Astrocyte (in vitro differentiated cells and primary cell): ENCODE measurements at regions not wholly inside any gene's neighbourhood (a gene's known extent, or its start where the extent isn't known, plus 50 kb on each side); places are given as distances from the start of the nearest gene placed in this dataset.

ENCODE experiments used
- DNase-seq: peaks from one replicate; pipeline ENCODE4 v3.0.0-alpha.2; 2010; ENCODE audit warnings: low read depth
- FAIRE-seq: peaks from 2 replicates; lab custom pipeline; 2011; peaks lifted over from hg19 to GRCh38; lab: Jason Lieb, UNC
- H2AFZ ChIP-seq: 2 replicates; pipeline ENCODE4 v1.6.0; 2012; ENCODE audit warnings: low read depth, low read length, inconsistent platforms
- H3K27ac ChIP-seq: 2 replicates; pipeline ENCODE4 v1.5.1; 2011; ENCODE audit warnings: low read depth, low read length, inconsistent platforms
- H3K27me3 ChIP-seq: 2 replicates; pipeline ENCODE4 v1.6.0; 2011; ENCODE audit warnings: low read length, inconsistent platforms; ENCODE audit not compliant: insufficient read depth
- H3K36me3 ChIP-seq: 2 replicates; pipeline ENCODE4 v1.5.1; 2011; ENCODE audit warnings: low read length, inconsistent platforms; ENCODE audit not compliant: insufficient read depth
- H3K4me1 ChIP-seq: 2 replicates; pipeline ENCODE4 v1.5.1; 2011; ENCODE audit warnings: low read length, inconsistent platforms; ENCODE audit not compliant: insufficient read depth
- H3K4me2 ChIP-seq: 2 replicates; pipeline ENCODE4 v1.6.0; 2012; ENCODE audit warnings: low read length, inconsistent platforms
- H3K4me3 ChIP-seq: 2 replicates; pipeline ENCODE4 v1.5.1; 2011; ENCODE audit warnings: low read depth, mild to moderate bottlenecking, low read length, inconsistent platforms; ENCODE audit not compliant: insufficient read depth
- H3K79me2 ChIP-seq: 2 replicates; pipeline ENCODE4 v1.6.0; 2012; ENCODE audit warnings: mild to moderate bottlenecking, low read length, inconsistent platforms; ENCODE audit not compliant: insufficient read depth
- H3K9ac ChIP-seq: 2 replicates; pipeline ENCODE4 v1.6.0; 2012; ENCODE audit warnings: mild to moderate bottlenecking, low read length, inconsistent platforms
- H3K9me3 ChIP-seq: 2 replicates; pipeline ENCODE4 v1.5.1; 2012; ENCODE audit warnings: low read depth, mild to moderate bottlenecking, low read length, inconsistent platforms; ENCODE audit not compliant: insufficient read depth
- H4K20me1 ChIP-seq: 2 replicates; pipeline ENCODE4 v1.6.0; 2012; ENCODE audit warnings: low read length, inconsistent platforms; ENCODE audit not compliant: insufficient read depth
- H3K27ac Mint-ChIP-seq: one replicate; pipeline ENCODE4 v1.8.0; 2021; ENCODE audit warnings: mild to moderate bottlenecking, mixed read lengths; ENCODE audit not compliant: unreplicated experiment
- H3K27me3 Mint-ChIP-seq: one replicate; pipeline ENCODE4 v1.8.0; 2021; ENCODE audit warnings: low read depth, mixed read lengths; ENCODE audit not compliant: unreplicated experiment
- H3K36me3 Mint-ChIP-seq: one replicate; pipeline ENCODE4 v1.8.0; 2021; ENCODE audit warnings: low read depth, mixed read lengths; ENCODE audit not compliant: unreplicated experiment
- H3K4me1 Mint-ChIP-seq: one replicate; pipeline ENCODE4 v1.8.0; 2021; ENCODE audit warnings: low read depth, mixed read lengths; ENCODE audit not compliant: unreplicated experiment
- H3K4me3 Mint-ChIP-seq: one replicate; pipeline ENCODE4 v1.8.0; 2021; ENCODE audit warnings: mild to moderate bottlenecking, moderate library complexity, mixed read lengths; ENCODE audit not compliant: unreplicated experiment
- H3K9me3 Mint-ChIP-seq: one replicate; pipeline ENCODE4 v1.8.0; 2021; ENCODE audit warnings: mild to moderate bottlenecking, mixed read lengths; ENCODE audit not compliant: unreplicated experiment
- CTCF ChIP-seq: IDR thresholded peaks from 2 replicates; pipeline ENCODE4 v1.5.1; 2011; ENCODE audit warnings: low read depth, mild to moderate bottlenecking, inconsistent platforms, low read length, moderate library complexity; ENCODE audit not compliant: insufficient read depth
- EZH2 ChIP-seq: IDR thresholded peaks from 2 replicates; pipeline ENCODE4 v1.6.1; 2012; ENCODE audit warnings: mild to moderate bottlenecking, low read length, inconsistent platforms; ENCODE audit not compliant: insufficient read depth

DNA sequence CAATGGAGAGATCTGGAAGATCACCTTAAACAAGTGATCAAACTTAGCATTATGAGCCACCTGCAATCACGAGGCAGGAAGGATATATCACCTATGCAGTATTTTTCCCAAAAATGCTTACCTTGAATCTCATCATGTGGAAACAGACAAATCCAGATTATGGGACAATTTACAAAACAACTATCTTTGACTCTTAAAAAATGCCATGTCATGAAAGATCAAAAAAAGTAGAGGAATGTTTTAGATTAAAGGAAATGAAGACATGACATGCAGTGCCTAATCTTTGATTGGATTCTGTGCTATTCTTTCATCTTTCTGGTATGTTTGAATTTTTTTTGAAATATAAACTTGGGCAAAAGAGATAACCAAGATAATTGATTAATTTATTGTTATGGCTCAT lies 95.9 kb downstream of the KPNA2 start:
- Histone ChIP-seq H3K27ac (no peak overlapping the region), H3K79me2 (no peaks in the 10 kb centered on the region), H3K4me2 (no peak overlapping the region), H2AFZ (no peak overlapping the region), H3K9me3 (no peaks in the 10 kb centered on the region), H3K27me3 (no peaks in the 10 kb centered on the region), H3K9ac (no peak overlapping the region), H3K36me3 (no peaks in the 10 kb centered on the region), H3K4me1 (no peaks in the 10 kb centered on the region), H4K20me1 (no peaks in the 10 kb centered on the region), H3K4me3 (no peak overlapping the region)
- no peak for DNase-seq
- H3K9me3 Mint-ChIP-seq = no peaks in the 10 kb centered on the region
- FAIRE-seq = no peak
- no peak overlapping the region for H3K4me3 Mint-ChIP-seq
- no peak overlapping the region for H3K27ac Mint-ChIP-seq
- no peaks in the 10 kb centered on the region for H3K27me3 Mint-ChIP-seq
- no peaks in the 10 kb centered on the region for H3K4me1 Mint-ChIP-seq
- no peak for TF ChIP-seq EZH2
- TF ChIP-seq CTCF = no peak
- peaks cover 31% of the 10 kb centered on the region for H3K36me3 Mint-ChIP-seq

DNA sequence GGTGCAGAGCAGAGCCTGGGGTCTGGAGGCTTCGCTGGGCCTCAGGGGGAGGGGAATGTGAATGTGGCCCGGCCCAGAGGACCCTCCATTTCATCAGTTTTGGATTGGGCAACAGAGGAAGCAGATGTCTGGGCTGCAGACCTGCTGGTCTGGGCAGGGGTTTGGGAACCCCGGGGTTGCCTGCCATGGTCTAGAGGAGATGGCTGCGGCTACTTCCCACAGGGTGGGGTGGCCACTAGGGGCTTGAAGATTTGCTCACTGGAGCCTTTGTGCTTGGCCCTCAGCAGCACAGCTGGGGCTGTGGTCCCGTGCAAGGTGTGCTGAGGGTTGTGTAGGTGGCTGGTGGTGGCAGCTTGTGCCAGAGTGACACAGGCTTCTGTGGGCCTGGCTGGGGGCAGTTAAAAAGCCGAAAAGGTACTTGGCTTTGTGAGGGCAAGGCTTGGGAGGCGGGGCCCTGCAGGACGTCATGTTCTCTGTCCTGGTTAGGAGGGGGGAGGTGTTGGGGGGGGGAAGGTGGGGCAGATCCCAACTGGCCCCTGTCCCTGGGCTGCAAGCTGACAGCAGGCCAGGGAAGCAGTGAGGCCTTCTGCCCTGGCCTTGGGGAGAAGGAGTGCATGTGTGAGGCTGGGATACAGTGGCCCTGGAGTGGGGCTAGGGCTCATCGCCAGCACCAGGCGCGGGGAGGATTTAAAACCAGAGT lies 98.0 kb downstream of the KPNA2 start:
- H3K4me3 Mint-ChIP-seq = no peak overlapping the region
- H3K9me3 Mint-ChIP-seq = no peaks in the 10 kb centered on the region
- peaks cover 18% of the 10 kb centered on the region for H3K36me3 Mint-ChIP-seq
- H3K27me3 Mint-ChIP-seq = no peaks in the 10 kb centered on the region
- Histone ChIP-seq H3K9me3 (no peaks in the 10 kb centered on the region), H2AFZ (no peak overlapping the region), H3K36me3 (no peaks in the 10 kb centered on the region), H3K27ac (no peak overlapping the region), H3K4me1 (no peaks in the 10 kb centered on the region), H3K4me3 (no peak overlapping the region), H3K79me2 (no peaks in the 10 kb centered on the region), H4K20me1 (no peaks in the 10 kb centered on the region), H3K27me3 (no peaks in the 10 kb centered on the region), H3K4me2 (no peak overlapping the region), H3K9ac (no peak overlapping the region)
- H3K27ac Mint-ChIP-seq = no peak overlapping the region
- DNase-seq (no peak), FAIRE-seq (no peak)
- no peaks in the 10 kb centered on the region for H3K4me1 Mint-ChIP-seq
- TF ChIP-seq EZH2 (no peak), CTCF (no peak)

GRCh38 chr17:68134046-68134637 lies 98.6 kb downstream of the KPNA2 start:
- no peaks in the 10 kb centered on the region for H3K9me3 Mint-ChIP-seq
- no peak for FAIRE-seq
- H3K27ac Mint-ChIP-seq = no peak overlapping the region
- Histone ChIP-seq H3K4me2 (no peak overlapping the region), H3K36me3 (no peaks in the 10 kb centered on the region), H3K79me2 (no peaks in the 10 kb centered on the region), H3K9ac (no peak overlapping the region), H4K20me1 (no peaks in the 10 kb centered on the region), H3K4me3 (no peak overlapping the region), H2AFZ (no peak overlapping the region), H3K27me3 (no peaks in the 10 kb centered on the region), H3K4me1 (no peaks in the 10 kb centered on the region), H3K9me3 (no peaks in the 10 kb centered on the region), H3K27ac (no peak overlapping the region)
- no peak for TF ChIP-seq EZH2
- no peak for TF ChIP-seq CTCF
- DNase-seq = no peak
- H3K4me1 Mint-ChIP-seq = no peaks in the 10 kb centered on the region
- no peak overlapping the region for H3K4me3 Mint-ChIP-seq
- no peaks in the 10 kb centered on the region for H3K27me3 Mint-ChIP-seq
- peaks cover 17% of the 10 kb centered on the region for H3K36me3 Mint-ChIP-seq
